Mammary epithelial cell (primary cell): ENCODE measurements at regions not wholly inside any gene's neighbourhood (a gene's known extent, or its start where the extent isn't known, plus 50 kb on each side); places are given as distances from the start of the nearest gene placed in this dataset.

Experiments used
- CTCF ChIP-seq, 2 donors: IDR thresholded peaks in 1 of 2; conservative IDR thresholded peaks in 1 of 2; 2 replicates each; pipeline ENCODE4 v1.5.1; 2011 to 2012; ENCODE audit warnings: inconsistent platforms in 2 of 2, low read length in 2 of 2, mild to moderate bottlenecking in 2 of 2, control low read depth in 1 of 2, low read depth in 1 of 2; ENCODE audit not compliant: insufficient read depth in 1 of 2; ENCODE audit errors: extremely low read depth in 1 of 2
- EZH2 ChIP-seq: IDR thresholded peaks from 2 replicates; pipeline ENCODE4 v1.6.1; 2012; ENCODE audit warnings: low read length, inconsistent platforms, borderline replicate concordance

GRCh38 chr15:98583771-98584430 lies 64.4 kb upstream of the IGF1R start:
- TF ChIP-seq CTCF (conservative IDR thresholded peaks at IDR 0.05 in 1 of 2, IDR thresholded peaks at IDR 0.05 in 1 of 2; ENCODE audit: extremely low read depth in 1 of 2, insufficient read depth in 1 of 2, low read depth in 1 of 2, low read length in 2 of 2) (no peak), EZH2 (no peak)
